ENCODE measurements at regions not wholly inside any gene's neighbourhood (a gene's known extent, or its start where the extent isn't known, plus 50 kb on each side); places are given as distances from the start of the nearest gene placed in this dataset.

DNA sequence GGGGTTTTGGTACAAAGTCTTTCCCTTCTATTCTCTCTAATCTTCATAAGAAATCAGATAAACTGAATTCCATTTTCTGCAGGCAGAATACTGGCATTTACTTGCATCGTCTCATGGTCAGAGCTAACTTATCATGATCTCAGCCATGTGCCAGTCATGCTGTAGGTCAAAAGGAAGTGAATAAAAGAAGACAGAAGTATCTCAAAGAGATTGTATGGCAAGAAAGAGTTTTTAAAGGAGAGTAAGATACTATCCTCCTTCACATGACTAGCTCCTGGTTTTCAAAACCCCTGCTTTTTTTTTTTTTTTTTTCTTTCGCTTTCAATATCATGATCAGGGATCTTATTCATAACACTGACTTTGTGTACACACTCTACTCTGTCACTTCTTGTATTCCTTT, 398.3 kb downstream of the C6orf118 start:
- Mint-ChIP-seq H3K27me3 (no peaks in the 10 kb centered on the region), H3K27ac (no peak overlapping the region), H3K9me3 (no peaks in the 10 kb centered on the region), H3K4me1 (no peaks in the 10 kb centered on the region), H3K36me3 (no peaks in the 10 kb centered on the region), H3K4me3 (no peak overlapping the region)
- WGBS (ENCODE audit: insufficient coverage): no CpG with 5 or more reads among the region's 2 CpGs
- DNase-seq (no peak), ATAC-seq (replicated peaks in 1 of 4) (no peak)
- no peak overlapping the region for H3K27ac ChIP-seq (ENCODE audit: low read length)
- no peaks in the 10 kb centered on the region for H3K4me1 ChIP-seq (ENCODE audit: control insufficient read depth in 1 of 2, extremely low read depth in 1 of 2, insufficient read depth in 2 of 2, low read length in 2 of 2)
- ChIA-PET CTCF (no interaction called here), POLR2A (no interaction called here)
- H3K4me3 ChIP-seq (ENCODE audit: control insufficient read depth in 1 of 2, extremely low read depth in 1 of 2, low read length in 1 of 2): no peak overlapping the region
- H3K27me3 ChIP-seq (replicated peaks in 1 of 2; ENCODE audit: control insufficient read depth in 2 of 2, extremely low read depth in 1 of 2, insufficient read depth in 2 of 2, low read length in 1 of 2): no peaks in the 10 kb centered on the region
- no peaks in the 10 kb centered on the region for H3K9me3 ChIP-seq
- H3K36me3 ChIP-seq (ENCODE audit: control insufficient read depth in 2 of 2, extremely low read depth in 1 of 2, insufficient read depth in 1 of 2, low read length in 1 of 2): no peaks in the 10 kb centered on the region

DNA sequence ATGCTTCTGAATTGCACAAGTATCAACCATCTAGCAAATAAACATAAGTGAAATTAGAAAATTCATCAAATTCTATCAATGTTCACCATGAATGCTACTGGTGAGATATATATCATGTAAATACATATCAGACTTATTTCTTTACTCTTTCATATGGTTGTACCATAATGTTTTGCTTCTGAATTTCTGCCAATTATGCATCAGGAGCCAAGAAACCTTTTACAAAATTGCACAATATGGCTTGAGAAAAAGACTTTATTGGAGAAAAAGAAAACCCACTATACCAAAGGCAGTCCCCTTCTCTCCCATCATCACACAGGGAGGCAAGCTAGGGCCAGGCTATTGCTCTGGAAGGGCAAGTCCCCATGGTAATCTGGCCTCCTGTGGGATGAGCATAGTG, 402.6 kb downstream of the C6orf118 start:
- no peak overlapping the region for H3K27ac Mint-ChIP-seq
- no peaks in the 10 kb centered on the region for H3K27me3 ChIP-seq (replicated peaks in 1 of 2; ENCODE audit: control insufficient read depth in 2 of 2, extremely low read depth in 1 of 2, insufficient read depth in 2 of 2, low read length in 1 of 2)
- H3K4me1 ChIP-seq (ENCODE audit: control insufficient read depth in 1 of 2, extremely low read depth in 1 of 2, insufficient read depth in 2 of 2, low read length in 2 of 2): no peaks in the 10 kb centered on the region
- H3K4me3 ChIP-seq (ENCODE audit: control insufficient read depth in 1 of 2, extremely low read depth in 1 of 2, low read length in 1 of 2): no peak overlapping the region
- ATAC-seq (replicated peaks in 1 of 4) (no peak), DNase-seq (no peak)
- CTCF ChIA-PET: no interaction called here
- POLR2A ChIA-PET: no interaction called here
- H3K9me3 Mint-ChIP-seq: peaks cover 0 to 5% (median 0%) of the 10 kb centered on the region in 3 donors
- no peak overlapping the region for H3K27ac ChIP-seq (ENCODE audit: low read length)
- H3K4me3 Mint-ChIP-seq: no peak overlapping the region
- no peaks in the 10 kb centered on the region for H3K9me3 ChIP-seq
- no peaks in the 10 kb centered on the region for H3K36me3 ChIP-seq (ENCODE audit: control insufficient read depth in 2 of 2, extremely low read depth in 1 of 2, insufficient read depth in 1 of 2, low read length in 1 of 2)
- no peaks in the 10 kb centered on the region for H3K4me1 Mint-ChIP-seq
- H3K36me3 Mint-ChIP-seq: no peaks in the 10 kb centered on the region
- no peaks in the 10 kb centered on the region for H3K27me3 Mint-ChIP-seq

DNA sequence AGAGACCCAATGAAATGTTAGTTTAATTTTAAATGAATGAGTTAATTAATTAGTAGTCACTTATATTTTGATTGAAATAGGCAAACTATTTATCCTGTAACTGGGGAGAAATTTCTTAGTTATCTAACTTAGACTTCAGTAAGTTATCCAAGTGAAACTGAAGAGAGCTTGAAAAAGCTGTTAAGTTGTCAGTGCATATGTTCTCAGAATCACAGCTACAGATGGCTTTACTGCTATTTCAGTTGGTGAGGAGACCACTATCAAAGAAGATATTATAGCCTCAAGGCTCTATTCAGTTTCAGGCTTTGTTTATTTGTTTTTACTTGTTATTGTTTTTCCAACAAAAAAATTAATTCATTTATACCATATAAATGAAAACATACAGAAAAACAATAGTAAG, 404.1 kb downstream of the C6orf118 start:
- Histone ChIP-seq H3K27ac (ENCODE audit: low read length) (no peak overlapping the region), H3K4me3 (ENCODE audit: control insufficient read depth in 1 of 2, extremely low read depth in 1 of 2, low read length in 1 of 2) (no peak overlapping the region), H3K9me3 (no peaks in the 10 kb centered on the region), H3K27me3 (replicated peaks in 1 of 2; ENCODE audit: control insufficient read depth in 2 of 2, extremely low read depth in 1 of 2, insufficient read depth in 2 of 2, low read length in 1 of 2) (no peaks in the 10 kb centered on the region), H3K36me3 (ENCODE audit: control insufficient read depth in 2 of 2, extremely low read depth in 1 of 2, insufficient read depth in 1 of 2, low read length in 1 of 2) (no peaks in the 10 kb centered on the region), H3K4me1 (ENCODE audit: control insufficient read depth in 1 of 2, extremely low read depth in 1 of 2, insufficient read depth in 2 of 2, low read length in 2 of 2) (no peaks in the 10 kb centered on the region)
- H3K9me3 Mint-ChIP-seq: peaks cover 0 to 5% (median 0%) of the 10 kb centered on the region in 3 donors
- H3K27ac Mint-ChIP-seq: no peak overlapping the region
- no peak overlapping the region for H3K4me3 Mint-ChIP-seq
- H3K36me3 Mint-ChIP-seq: no peaks in the 10 kb centered on the region
- DNase-seq (no peak), ATAC-seq (replicated peaks in 1 of 4) (no peak)
- ChIA-PET CTCF (interaction anchor here in 1 of 2 donors (1.0 kb wide), 1 partner anchor 17 kb away, joined by 3 read pairs; no protein-coding TSS in a partner anchor), POLR2A (no interaction called here)
- H3K4me1 Mint-ChIP-seq: no peaks in the 10 kb centered on the region
- no peaks in the 10 kb centered on the region for H3K27me3 Mint-ChIP-seq

DNA sequence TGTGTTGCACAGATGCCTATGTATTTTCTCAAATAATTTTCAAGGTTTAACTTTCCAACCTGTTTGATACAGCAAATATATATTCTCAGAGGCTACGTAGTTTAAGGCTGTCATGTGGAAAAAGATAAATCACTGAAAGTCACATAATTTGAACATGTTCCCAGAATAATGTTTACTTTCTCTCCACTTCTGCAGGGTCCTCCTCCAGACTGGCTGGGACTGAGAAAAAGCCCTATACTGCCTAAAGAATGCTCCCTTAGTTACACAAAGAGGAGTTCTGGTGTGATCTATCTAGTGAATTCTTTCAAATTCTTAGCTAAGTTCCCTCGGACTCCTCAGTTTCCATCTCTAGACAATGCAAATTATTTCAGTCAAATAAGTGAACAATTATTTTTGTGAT, 411.0 kb downstream of the C6orf118 start:
- CTCF ChIA-PET: no interaction called here
- Mint-ChIP-seq H3K9me3 (peaks cover 0 to 22% (median 14%) of the 10 kb centered on the region in 3 donors), H3K4me1 (no peaks in the 10 kb centered on the region), H3K36me3 (no peaks in the 10 kb centered on the region), H3K27ac (no peak overlapping the region), H3K27me3 (no peaks in the 10 kb centered on the region), H3K4me3 (no peak overlapping the region)
- H3K4me3 ChIP-seq (ENCODE audit: control insufficient read depth in 1 of 2, extremely low read depth in 1 of 2, low read length in 1 of 2): no peak overlapping the region
- POLR2A ChIA-PET: no interaction called here
- no peak for ATAC-seq (replicated peaks in 1 of 4)
- H3K4me1 ChIP-seq (ENCODE audit: control insufficient read depth in 1 of 2, extremely low read depth in 1 of 2, insufficient read depth in 2 of 2, low read length in 2 of 2): no peaks in the 10 kb centered on the region
- no peaks in the 10 kb centered on the region for H3K36me3 ChIP-seq (ENCODE audit: control insufficient read depth in 2 of 2, extremely low read depth in 1 of 2, insufficient read depth in 1 of 2, low read length in 1 of 2)
- no peak overlapping the region for H3K27ac ChIP-seq (ENCODE audit: low read length)
- H3K9me3 ChIP-seq: no peaks in the 10 kb centered on the region
- 60% methylated on average over 1 of the region's 2 CpGs for WGBS (ENCODE audit: insufficient coverage)
- no peaks in the 10 kb centered on the region for H3K27me3 ChIP-seq (replicated peaks in 1 of 2; ENCODE audit: control insufficient read depth in 2 of 2, extremely low read depth in 1 of 2, insufficient read depth in 2 of 2, low read length in 1 of 2)
- DNase-seq: no peak

DNA sequence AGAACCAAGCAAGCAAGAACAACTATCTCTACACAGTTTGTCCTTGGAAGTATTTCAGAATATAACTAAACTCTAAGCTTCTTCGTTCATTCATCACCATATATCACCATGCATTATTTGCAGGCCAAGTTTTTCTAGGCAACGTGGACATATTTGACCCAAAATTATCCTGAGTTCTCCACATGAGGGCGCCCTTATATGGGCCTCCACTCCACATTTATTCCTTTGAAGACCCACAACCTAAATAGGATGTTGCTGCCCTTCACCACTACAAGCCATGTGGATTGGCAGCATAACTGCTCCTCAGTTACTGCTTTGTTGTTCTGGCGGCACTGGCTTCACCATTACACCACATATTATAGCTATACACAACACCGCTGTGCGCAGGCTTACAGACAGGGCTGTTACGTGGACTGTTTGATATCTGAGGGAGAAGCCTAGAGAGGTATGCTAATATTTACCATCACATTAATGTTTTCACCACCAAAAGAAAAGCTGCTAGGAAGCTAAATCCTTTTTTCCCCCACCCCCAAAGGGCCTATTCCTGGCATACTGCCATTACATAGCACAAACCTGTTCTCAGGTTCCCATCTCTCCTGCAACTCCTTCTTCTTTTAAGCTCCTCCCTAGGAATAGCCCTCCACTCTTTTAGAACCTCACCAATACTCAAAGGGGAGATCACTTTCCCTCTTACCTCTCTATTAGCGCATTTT, 411.7 kb downstream of the C6orf118 start:
- no peaks in the 10 kb centered on the region for H3K4me1 ChIP-seq (ENCODE audit: control insufficient read depth in 1 of 2, extremely low read depth in 1 of 2, insufficient read depth in 2 of 2, low read length in 2 of 2)
- Mint-ChIP-seq H3K27ac (no peak overlapping the region), H3K4me1 (no peaks in the 10 kb centered on the region), H3K4me3 (no peak overlapping the region), H3K36me3 (no peaks in the 10 kb centered on the region), H3K27me3 (no peaks in the 10 kb centered on the region), H3K9me3 (peaks cover 0 to 17% (median 14%) of the 10 kb centered on the region in 3 donors)
- H3K27me3 ChIP-seq (replicated peaks in 1 of 2; ENCODE audit: control insufficient read depth in 2 of 2, extremely low read depth in 1 of 2, insufficient read depth in 2 of 2, low read length in 1 of 2): no peaks in the 10 kb centered on the region
- ATAC-seq (replicated peaks in 1 of 4) (no peak), DNase-seq (no peak)
- 49% methylated on average over 3 of the region's 8 CpGs for WGBS (ENCODE audit: insufficient coverage)
- H3K9me3 ChIP-seq: no peaks in the 10 kb centered on the region
- POLR2A ChIA-PET: no interaction called here
- CTCF ChIA-PET: no interaction called here
- no peak overlapping the region for H3K27ac ChIP-seq (ENCODE audit: low read length)
- H3K36me3 ChIP-seq (ENCODE audit: control insufficient read depth in 2 of 2, extremely low read depth in 1 of 2, insufficient read depth in 1 of 2, low read length in 1 of 2): no peaks in the 10 kb centered on the region
- H3K4me3 ChIP-seq (ENCODE audit: control insufficient read depth in 1 of 2, extremely low read depth in 1 of 2, low read length in 1 of 2): no peak overlapping the region

DNA sequence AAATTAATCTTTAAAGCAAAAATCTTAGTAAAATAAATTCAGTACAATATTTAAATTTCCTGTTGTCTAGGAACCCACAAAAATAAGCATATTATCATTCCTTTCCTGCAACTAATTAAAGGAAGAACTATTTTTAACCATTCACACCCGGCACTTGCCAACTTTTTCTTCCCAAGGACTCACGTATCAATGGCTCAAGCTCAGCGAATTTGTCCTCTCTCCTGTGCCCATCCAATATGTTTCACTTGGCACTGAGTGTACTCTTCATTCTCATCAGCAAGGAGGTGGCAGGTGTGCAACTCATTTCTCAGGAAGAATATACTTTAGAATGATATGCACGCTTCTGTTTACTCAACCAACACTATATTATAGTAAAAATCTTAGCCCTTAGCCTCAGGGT, 419.4 kb downstream of the C6orf118 start:
- ATAC-seq (replicated peaks in 1 of 4) (no peak), DNase-seq (no peak)
- H3K9me3 ChIP-seq: no peaks in the 10 kb centered on the region
- ChIA-PET POLR2A (no interaction called here), CTCF (no interaction called here)
- Mint-ChIP-seq H3K4me3 (no peak overlapping the region), H3K4me1 (no peaks in the 10 kb centered on the region), H3K27ac (no peak overlapping the region), H3K27me3 (no peaks in the 10 kb centered on the region), H3K36me3 (no peaks in the 10 kb centered on the region), H3K9me3 (peaks cover 8 to 14% (median 10%) of the 10 kb centered on the region in 3 donors)
- no peak overlapping the region for H3K4me3 ChIP-seq (ENCODE audit: control insufficient read depth in 1 of 2, extremely low read depth in 1 of 2, low read length in 1 of 2)
- H3K27ac ChIP-seq (ENCODE audit: low read length): no peak overlapping the region
- no peaks in the 10 kb centered on the region for H3K36me3 ChIP-seq (ENCODE audit: control insufficient read depth in 2 of 2, extremely low read depth in 1 of 2, insufficient read depth in 1 of 2, low read length in 1 of 2)
- H3K27me3 ChIP-seq (replicated peaks in 1 of 2; ENCODE audit: control insufficient read depth in 2 of 2, extremely low read depth in 1 of 2, insufficient read depth in 2 of 2, low read length in 1 of 2): no peaks in the 10 kb centered on the region
- WGBS (ENCODE audit: insufficient coverage): 95% methylated on average over 3 of the region's 4 CpGs
- no peaks in the 10 kb centered on the region for H3K4me1 ChIP-seq (ENCODE audit: control insufficient read depth in 1 of 2, extremely low read depth in 1 of 2, insufficient read depth in 2 of 2, low read length in 2 of 2)

DNA sequence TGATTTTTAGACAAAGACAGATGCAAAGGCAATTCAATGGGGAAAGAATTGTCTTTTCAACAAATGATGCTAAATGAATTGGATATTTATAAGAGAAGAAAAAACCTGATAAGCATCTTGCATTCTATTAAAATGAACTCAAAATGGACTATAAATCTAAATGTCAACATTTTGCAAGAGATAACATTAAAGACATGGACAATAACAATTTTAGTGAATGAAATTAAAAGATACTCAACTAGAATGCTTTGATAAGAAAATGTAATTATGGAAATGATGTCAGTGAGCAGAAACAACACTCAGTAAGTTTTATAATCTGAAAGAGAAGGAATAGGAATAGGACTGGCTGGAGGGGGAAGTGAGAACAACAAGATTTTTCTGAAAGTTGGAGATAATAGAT, 421.7 kb downstream of the C6orf118 start:
- ChIA-PET POLR2A (no interaction called here), CTCF (no interaction called here)
- Histone ChIP-seq H3K4me3 (ENCODE audit: control insufficient read depth in 1 of 2, extremely low read depth in 1 of 2, low read length in 1 of 2) (no peak overlapping the region), H3K4me1 (ENCODE audit: control insufficient read depth in 1 of 2, extremely low read depth in 1 of 2, insufficient read depth in 2 of 2, low read length in 2 of 2) (no peaks in the 10 kb centered on the region), H3K27me3 (replicated peaks in 1 of 2; ENCODE audit: control insufficient read depth in 2 of 2, extremely low read depth in 1 of 2, insufficient read depth in 2 of 2, low read length in 1 of 2) (no peaks in the 10 kb centered on the region), H3K9me3 (no peaks in the 10 kb centered on the region), H3K27ac (ENCODE audit: low read length) (no peak overlapping the region), H3K36me3 (ENCODE audit: control insufficient read depth in 2 of 2, extremely low read depth in 1 of 2, insufficient read depth in 1 of 2, low read length in 1 of 2) (no peaks in the 10 kb centered on the region)
- Mint-ChIP-seq H3K4me3 (no peak overlapping the region), H3K36me3 (no peaks in the 10 kb centered on the region), H3K9me3 (peaks cover 5 to 10% (median 8%) of the 10 kb centered on the region in 3 donors), H3K27ac (no peak overlapping the region), H3K4me1 (no peaks in the 10 kb centered on the region), H3K27me3 (no peaks in the 10 kb centered on the region)
- no peak for ATAC-seq (replicated peaks in 1 of 4)
- no peak for DNase-seq

All from T-cell (primary cell).